A673 (cell line): ENCODE measurements at regions not wholly inside any gene's neighbourhood (a gene's known extent, or its start where the extent isn't known, plus 50 kb on each side); places are given as distances from the start of the nearest gene placed in this dataset.

ENCODE experiments used
- CTCF ChIP-seq: fragments of 300-800, 200-600 bp; sonication (generic); conservative IDR thresholded peaks from 2 replicates; pipeline ENCODE4 v1.5.1; 2017; ENCODE audit warnings: low read depth, mild to moderate bottlenecking, antibody characterized with exemption, low read length, moderate library complexity, mixed read lengths
- EZH2 ChIP-seq: fragments of 200-600 bp; sonication (generic); IDR thresholded peaks from 2 replicates; pipeline ENCODE4 v1.6.1; 2017; ENCODE audit warnings: borderline replicate concordance, low read depth, mild to moderate bottlenecking, mixed read lengths, antibody characterized with exemption, low read length; ENCODE audit not compliant: poor library complexity, severe bottlenecking

DNA sequence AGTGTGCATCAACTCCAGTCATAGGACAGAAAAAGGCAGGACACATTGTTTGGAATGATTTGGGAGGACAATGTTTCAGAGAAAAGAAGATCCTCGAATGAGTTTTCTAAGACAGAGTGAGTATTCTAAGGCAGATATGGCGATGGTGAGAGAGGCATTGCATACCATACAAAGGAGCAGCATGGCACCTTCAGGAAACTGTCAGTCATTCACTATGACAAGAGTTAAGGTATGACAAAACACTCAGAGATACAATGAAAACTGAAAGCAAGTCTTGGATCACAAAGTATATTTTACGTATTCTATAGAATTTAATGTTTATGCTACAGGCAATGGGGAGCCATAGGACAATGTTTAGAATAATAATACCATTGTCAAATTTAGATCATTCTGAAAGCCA is 337.4 kb upstream of the LYPLAL1 start:
- TF ChIP-seq EZH2, result no peak
- TF ChIP-seq CTCF, result no peak
